Right hindlimb (tissue), 1 donor: ENCODE measurements at regions not wholly inside any gene's neighbourhood (a gene's known extent, or its start where the extent isn't known, plus 50 kb on each side); places are given as distances from the start of the nearest gene placed in this dataset.
"Not testable (repeated sequence)": the region's sequence is repeated elsewhere in the genome, so short reads cannot be mapped to it uniquely, and the experiment has no call there.

Experiments used
- DNase-seq: peaks from one replicate; pipeline ENCODE4 v3.0.0-alpha.2; 2018

- no peak for DNase-seq
Measured at GRCh38 chr7:34207810-34208209, 302.5 kb downstream of the BMPER start.

- DNase-seq: peak; percentile 41
Measured at GRCh38 chr7:34208878-34209621, 303.7 kb downstream of the BMPER start.

GRCh38 chr7:34211018-34211417, 305.7 kb downstream of the BMPER start:
- DNase-seq: no peak

GRCh38 chr7:34217972-34218371, 312.6 kb downstream of the BMPER start:
- no peak for DNase-seq

- DNase-seq: no peak
Measured at GRCh38 chr7:34219153-34219718, 313.9 kb downstream of the BMPER start.

- DNase-seq: no peak
Measured at GRCh38 chr7:34220506-34221185, 315.3 kb downstream of the BMPER start.

- DNase-seq: no peak
Measured at GRCh38 chr7:34222316-34222715, 317.0 kb downstream of the BMPER start.

- DNase-seq: no peak
Measured at GRCh38 chr7:34222722-34223121, 317.4 kb downstream of the BMPER start.

GRCh38 chr7:34224281-34224680, 318.9 kb downstream of the BMPER start:
- no peak for DNase-seq

- no peak for DNase-seq
Measured at GRCh38 chr7:34225193-34225592, 319.9 kb downstream of the BMPER start.

GRCh38 chr7:34227525-34227924, 322.2 kb downstream of the BMPER start:
- DNase-seq: no peak

GRCh38 chr7:34235101-34235500, 329.8 kb downstream of the BMPER start:
- not testable (repeated sequence) for DNase-seq

GRCh38 chr7:34236057-34236456, 330.7 kb downstream of the BMPER start:
- DNase-seq: no peak

GRCh38 chr7:34236839-34237492, 331.6 kb downstream of the BMPER start:
- DNase-seq: no peak

GRCh38 chr7:34237493-34237849, 332.1 kb downstream of the BMPER start:
- no peak for DNase-seq

GRCh38 chr7:34240417-34240816, 335.1 kb downstream of the BMPER start:
- no peak for DNase-seq

GRCh38 chr7:34242391-34242790, 337.1 kb downstream of the BMPER start:
- DNase-seq: no peak

- DNase-seq: no peak
Measured at GRCh38 chr7:34245246-34245645, 339.9 kb downstream of the BMPER start.

- DNase-seq: no peak
Measured at GRCh38 chr7:34247468-34247867, 342.1 kb downstream of the BMPER start.

- no peak for DNase-seq
Measured at GRCh38 chr7:34249192-34249591, 343.9 kb downstream of the BMPER start.

GRCh38 chr7:34260279-34260678, 354.9 kb downstream of the BMPER start:
- DNase-seq: peak; percentile 31

GRCh38 chr7:34263168-34263567, 357.8 kb downstream of the BMPER start:
- DNase-seq: no peak

GRCh38 chr7:34269084-34269483, 363.7 kb downstream of the BMPER start:
- no peak for DNase-seq

GRCh38 chr7:34275624-34276023, 370.3 kb downstream of the BMPER start:
- no peak for DNase-seq
